ENCODE measurements at regions not wholly inside any gene's neighbourhood (a gene's known extent, or its start where the extent isn't known, plus 50 kb on each side); places are given as distances from the start of the nearest gene placed in this dataset.

DNA sequence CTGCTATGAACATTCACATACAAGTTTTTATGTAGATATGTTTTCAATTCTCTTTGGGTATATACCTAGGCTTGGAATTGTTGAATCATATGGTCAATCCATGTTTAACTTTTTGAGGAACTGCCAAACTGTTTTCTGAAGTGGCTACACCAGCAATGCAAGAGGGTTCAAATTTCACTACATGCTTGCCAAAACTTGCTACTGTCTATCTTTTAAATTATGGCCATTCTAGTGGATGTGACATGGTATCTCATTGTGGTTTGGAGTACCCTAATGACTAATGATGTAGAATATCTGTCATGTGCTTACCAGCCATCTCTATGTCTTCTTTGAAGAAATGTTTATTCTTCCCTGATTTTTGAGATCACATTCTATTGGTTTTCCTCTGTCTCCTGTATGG, 860.3 kb downstream of the DIAPH3 start:
- no peak for TF ChIP-seq GATA2 (IDR thresholded peaks at IDR 0.05; ENCODE audit: low read depth, low read length)
- no peak for TF ChIP-seq GATA3 (IDR thresholded peaks at IDR 0.05; ENCODE audit: low read depth, low read length)

Measured in SH-SY5Y (cell line).